Muscle layer of colon (tissue), 2 donors: ENCODE measurements at regions not wholly inside any gene's neighbourhood (a gene's known extent, or its start where the extent isn't known, plus 50 kb on each side); places are given as distances from the start of the nearest gene placed in this dataset.
"Not testable (repeated sequence)": the region's sequence is repeated elsewhere in the genome, so short reads cannot be mapped to it uniquely, and the experiment has no call there.

Experiments used
- H3K27ac ChIP-seq: one replicate; pipeline ENCODE4 v1.7.0; 2013; ENCODE audit warnings: low read depth, mild to moderate bottlenecking, low read length, moderate library complexity
- H3K27me3 ChIP-seq, 2 donors: one replicate each; pipeline ENCODE4 v1.7.0; 2013; ENCODE audit warnings: low read length in 2 of 2, mild to moderate bottlenecking in 2 of 2; ENCODE audit not compliant: insufficient read depth in 2 of 2, control insufficient read depth in 1 of 2
- H3K36me3 ChIP-seq: one replicate; pipeline ENCODE4 v1.7.0; 2013; ENCODE audit warnings: mild to moderate bottlenecking, low read length; ENCODE audit not compliant: insufficient read depth
- H3K4me1 ChIP-seq: one replicate; pipeline ENCODE4 v1.7.0; 2013; ENCODE audit warnings: mild to moderate bottlenecking, low read length; ENCODE audit not compliant: insufficient read depth
- H3K4me3 ChIP-seq, 2 donors: one replicate each; pipeline ENCODE4 v1.7.0; 2013; ENCODE audit warnings: low read length in 2 of 2, low read depth in 1 of 2, mild to moderate bottlenecking in 1 of 2, moderate library complexity in 1 of 2
- H3K9ac ChIP-seq: one replicate; pipeline ENCODE4 v1.7.0; 2013; ENCODE audit warnings: low read length
- H3K9me3 ChIP-seq: one replicate; pipeline ENCODE4 v1.7.0; 2013; ENCODE audit warnings: mild to moderate bottlenecking, low read length
- donor health status: abdominal sarcoma.
- donor health status: Adenocarcinoma of cecum.

- H3K27me3 ChIP-seq: no peaks in the 10 kb centered on the region
- H3K9me3 ChIP-seq: no peaks in the 10 kb centered on the region
- H3K4me3 ChIP-seq: no peak overlapping the region
- no peak overlapping the region for H3K27ac ChIP-seq
- H3K9ac ChIP-seq: no peak overlapping the region
- no peaks in the 10 kb centered on the region for H3K4me1 ChIP-seq
- H3K36me3 ChIP-seq: no peaks in the 10 kb centered on the region
These were observed 219.2 kb upstream of the RASGEF1B start for GRCh38 chr4:81690871-81691270.

- Histone ChIP-seq H3K4me3 (no peak overlapping the region), H3K4me1 (no peaks in the 10 kb centered on the region), H3K9me3 (no peaks in the 10 kb centered on the region), H3K9ac (no peak overlapping the region), H3K36me3 (no peaks in the 10 kb centered on the region), H3K27me3 (no peaks in the 10 kb centered on the region), H3K27ac (no peak overlapping the region)
These were observed 216.4 kb upstream of the RASGEF1B start for GRCh38 chr4:81688085-81688484.

DNA sequence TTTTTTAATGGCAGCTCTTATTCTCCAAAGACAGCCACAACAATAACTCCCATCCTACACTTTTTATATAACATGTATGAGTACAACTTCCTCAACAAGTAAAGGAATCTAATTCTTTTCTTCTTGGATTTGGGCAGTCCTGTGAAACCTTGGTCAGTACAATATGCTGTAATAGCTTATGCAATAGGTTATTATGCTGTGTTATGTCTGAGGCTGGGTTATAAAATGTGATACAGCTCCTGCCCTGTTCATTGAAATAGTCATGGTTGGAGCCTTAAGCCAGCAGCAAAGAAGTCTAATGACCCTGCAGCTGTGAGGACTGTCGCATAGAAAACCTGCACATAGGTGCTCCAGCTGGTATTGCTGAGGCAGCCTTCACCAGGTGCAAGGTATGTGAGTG, 215.8 kb upstream of the RASGEF1B start:
- Histone ChIP-seq H3K9me3 (no peaks in the 10 kb centered on the region), H3K36me3 (no peaks in the 10 kb centered on the region), H3K4me1 (no peaks in the 10 kb centered on the region)

GRCh38 chr4:81685104-81685503, 213.4 kb upstream of the RASGEF1B start:
- H3K36me3 ChIP-seq: no peaks in the 10 kb centered on the region
- H3K27ac ChIP-seq: no peak overlapping the region
- no peaks in the 10 kb centered on the region for H3K9me3 ChIP-seq
- no peak overlapping the region for H3K9ac ChIP-seq
- no peak overlapping the region for H3K4me3 ChIP-seq
- no peaks in the 10 kb centered on the region for H3K4me1 ChIP-seq
- H3K27me3 ChIP-seq: no peaks in the 10 kb centered on the region

More for the DNA sequence above, 215.8 kb upstream of the RASGEF1B start:
- Histone ChIP-seq H3K27ac (no peak overlapping the region), H3K4me3 (no peak overlapping the region), H3K27me3 (no peaks in the 10 kb centered on the region), H3K9ac (no peak overlapping the region)

GRCh38 chr4:81684352-81684751, 212.6 kb upstream of the RASGEF1B start:
- Histone ChIP-seq H3K9ac (no peak overlapping the region), H3K27ac (no peak overlapping the region), H3K27me3 (no peaks in the 10 kb centered on the region), H3K4me1 (no peaks in the 10 kb centered on the region), H3K36me3 (no peaks in the 10 kb centered on the region), H3K4me3 (no peak overlapping the region), H3K9me3 (no peaks in the 10 kb centered on the region)

DNA sequence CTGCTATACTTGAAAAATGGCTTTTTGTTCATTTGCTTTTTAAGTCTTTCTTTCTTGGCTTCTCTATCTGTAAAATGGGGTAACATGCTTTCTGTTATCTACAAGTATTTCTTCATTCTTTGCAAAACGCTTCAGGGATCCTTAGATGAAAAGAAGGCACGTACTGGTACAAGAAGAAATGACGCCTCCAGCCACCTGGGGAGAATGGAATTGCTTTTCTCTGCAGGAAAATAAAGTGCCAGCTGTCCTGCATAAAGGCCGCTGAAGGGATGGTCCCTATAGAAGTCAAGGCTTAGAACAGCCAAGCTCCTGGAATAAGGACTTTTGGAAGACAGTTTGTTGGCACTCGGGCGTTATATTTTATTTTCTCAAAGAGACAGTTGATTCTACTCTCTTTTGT, 210.8 kb upstream of the RASGEF1B start:
- Histone ChIP-seq H3K9me3 (no peaks in the 10 kb centered on the region), H3K27ac (no peak overlapping the region), H3K9ac (no peak overlapping the region), H3K4me3 (no peak overlapping the region), H3K4me1 (no peaks in the 10 kb centered on the region), H3K36me3 (no peaks in the 10 kb centered on the region), H3K27me3 (no peaks in the 10 kb centered on the region)

- no peak overlapping the region for H3K27ac ChIP-seq
- no peaks in the 10 kb centered on the region for H3K9me3 ChIP-seq
- H3K4me3 ChIP-seq: no peak overlapping the region
- no peak overlapping the region for H3K9ac ChIP-seq
- no peaks in the 10 kb centered on the region for H3K4me1 ChIP-seq
- no peaks in the 10 kb centered on the region for H3K27me3 ChIP-seq
- H3K36me3 ChIP-seq: no peaks in the 10 kb centered on the region
These were observed 207.6 kb upstream of the RASGEF1B start for GRCh38 chr4:81679315-81679714.

- H3K36me3 ChIP-seq: no peaks in the 10 kb centered on the region
- H3K9ac ChIP-seq: no peak overlapping the region
- H3K9me3 ChIP-seq: no peaks in the 10 kb centered on the region
- H3K27me3 ChIP-seq: no peaks in the 10 kb centered on the region
- no peak overlapping the region for H3K4me3 ChIP-seq
- H3K27ac ChIP-seq: no peak overlapping the region
- no peaks in the 10 kb centered on the region for H3K4me1 ChIP-seq
These were observed 207.1 kb upstream of the RASGEF1B start for GRCh38 chr4:81678801-81679200.

DNA sequence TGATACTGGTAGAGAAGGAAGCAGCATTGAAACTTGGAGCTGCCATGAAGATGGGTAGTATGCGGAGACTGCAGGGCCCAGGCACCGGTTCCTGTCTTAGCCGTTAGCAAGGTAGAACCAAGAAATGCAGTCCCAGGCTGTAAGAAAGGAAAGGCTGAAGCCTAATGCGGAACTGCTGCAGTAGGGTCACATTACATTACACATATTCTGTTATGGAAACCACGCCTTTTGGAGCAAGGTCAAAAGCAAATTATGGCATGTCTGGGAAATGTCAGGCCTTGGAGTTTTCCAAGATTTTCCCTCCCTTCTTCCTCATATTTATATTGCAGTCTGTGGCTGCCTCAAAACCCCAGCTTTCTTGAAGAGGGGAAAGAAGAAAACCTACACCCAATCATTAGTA, 204.8 kb upstream of the RASGEF1B start:
- no peak overlapping the region for H3K9ac ChIP-seq
- H3K4me1 ChIP-seq: no peaks in the 10 kb centered on the region
- no peaks in the 10 kb centered on the region for H3K27me3 ChIP-seq
- no peak overlapping the region for H3K27ac ChIP-seq
- H3K9me3 ChIP-seq: no peaks in the 10 kb centered on the region
- H3K36me3 ChIP-seq: no peaks in the 10 kb centered on the region
- no peak overlapping the region for H3K4me3 ChIP-seq

DNA sequence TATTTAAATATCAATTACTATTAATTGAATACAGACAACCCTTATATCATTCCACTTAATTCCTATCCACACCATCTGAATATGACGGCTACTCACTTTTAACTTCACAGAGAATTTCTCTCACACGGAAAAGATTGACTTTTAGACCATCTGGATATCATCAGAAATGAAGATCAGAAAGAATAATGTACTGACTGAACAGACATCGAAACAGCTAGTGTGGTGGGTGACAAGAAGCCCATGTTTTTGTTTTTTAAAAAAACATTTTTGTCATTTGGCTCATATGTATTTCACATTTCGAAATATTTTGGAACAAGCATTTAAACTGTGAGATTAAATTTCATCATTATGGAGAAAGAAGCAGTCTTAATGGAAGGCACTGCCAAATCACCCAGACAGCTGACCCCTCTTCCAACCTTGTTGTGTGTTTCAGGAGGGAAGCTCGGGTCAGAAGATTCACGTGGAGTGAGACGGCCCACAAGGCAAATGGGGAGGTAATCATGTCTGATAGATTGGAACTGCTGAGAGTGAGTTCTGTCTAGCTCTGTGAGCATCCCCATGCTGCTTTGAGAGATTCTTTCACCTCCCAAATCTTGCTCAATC, 204.2 kb upstream of the RASGEF1B start:
- Histone ChIP-seq H3K4me3 (no peak overlapping the region), H3K27me3 (no peaks in the 10 kb centered on the region), H3K36me3 (no peaks in the 10 kb centered on the region), H3K4me1 (no peaks in the 10 kb centered on the region), H3K27ac (no peak overlapping the region), H3K9me3 (no peaks in the 10 kb centered on the region), H3K9ac (no peak overlapping the region)

- no peaks in the 10 kb centered on the region for H3K4me1 ChIP-seq
- no peak overlapping the region for H3K4me3 ChIP-seq
- H3K9ac ChIP-seq: no peak overlapping the region
- no peak overlapping the region for H3K27ac ChIP-seq
- no peaks in the 10 kb centered on the region for H3K9me3 ChIP-seq
- no peaks in the 10 kb centered on the region for H3K27me3 ChIP-seq
- no peaks in the 10 kb centered on the region for H3K36me3 ChIP-seq
These were observed 202.3 kb upstream of the RASGEF1B start for GRCh38 chr4:81673961-81674360.

GRCh38 chr4:81668328-81668727, 196.6 kb upstream of the RASGEF1B start:
- H3K4me1 ChIP-seq, H3K27me3 ChIP-seq, H3K9me3 ChIP-seq, H3K27ac ChIP-seq, H3K4me3 ChIP-seq, H3K9ac ChIP-seq, H3K36me3 ChIP-seq: not testable (repeated sequence)
